WTC11 (cell line): ENCODE measurements at regions not wholly inside any gene's neighbourhood (a gene's known extent, or its start where the extent isn't known, plus 50 kb on each side); places are given as distances from the start of the nearest gene placed in this dataset.

Experiments used
- ATAC-seq: fragments of 200-7000 bp; cut with Tn5 transposase; 2 replicates; pipeline ENCODE4 v1.10.0; 2021; ENCODE audit warnings: mild to moderate bottlenecking, moderate library complexity
- CTCF ChIA-PET: fragments of 300-600 bp; sonication (Branson Sonifier 250); formaldehyde crosslinking; loops from one replicate; lab custom pipeline; 2021; ENCODE audit warnings: antibody characterized with exemption; lab: Charles Lee
- POLR2A ChIA-PET: fragments of 350-600 bp; sonication (Branson Sonifier 250); formaldehyde crosslinking; loops from one replicate; lab custom pipeline; 2021; ENCODE audit warnings: antibody characterized with exemption; lab: Charles Lee
- DNase-seq: peaks from one replicate; pipeline ENCODE4 v3.0.0; 2021; ENCODE audit warnings: low spot score
- H3K27ac Mint-ChIP-seq: 2 replicates; pipeline ENCODE4 v1.8.0; 2021; ENCODE audit warnings: mixed read lengths
- H3K27me3 Mint-ChIP-seq: 2 replicates; pipeline ENCODE4 v1.8.0; 2021; ENCODE audit warnings: low read depth, mild to moderate bottlenecking, moderate library complexity, mixed read lengths
- H3K36me3 Mint-ChIP-seq: 2 replicates; pipeline ENCODE4 v1.8.0; 2021; ENCODE audit warnings: mixed read lengths
- H3K4me1 Mint-ChIP-seq: 2 replicates; pipeline ENCODE4 v1.8.0; 2022; ENCODE audit warnings: mixed read lengths
- H3K4me3 Mint-ChIP-seq: 2 replicates; pipeline ENCODE4 v1.8.0; 2021; ENCODE audit warnings: mild to moderate bottlenecking, moderate library complexity, mixed read lengths
- H3K9me3 Mint-ChIP-seq: 2 replicates; pipeline ENCODE4 v1.8.0; 2021; ENCODE audit warnings: mixed read lengths
- EMX1 ChIP-seq: fragments of 250-450 bp; sonication (Bioruptor Pico); IDR thresholded peaks from 2 replicates; pipeline ENCODE4 v1.8.0; 2021; ENCODE audit warnings: mild to moderate bottlenecking
- ETV6 ChIP-seq: sonication (generic); formaldehyde crosslinking; IDR thresholded peaks from 2 replicates; pipeline ENCODE4 v1.8.1; 2022; ENCODE audit warnings: mild to moderate bottlenecking, missing genetic modification reagents
- FOXJ3 ChIP-seq: sonication (generic); formaldehyde crosslinking; IDR thresholded peaks from 2 replicates; pipeline ENCODE4 v1.9.0; 2021; ENCODE audit warnings: missing genetic modification reagents, mild to moderate bottlenecking, borderline replicate concordance
- FOXK1 ChIP-seq: sonication (generic); formaldehyde crosslinking; IDR thresholded peaks from 2 replicates; pipeline ENCODE4 v1.8.0; 2022; ENCODE audit warnings: mild to moderate bottlenecking, moderate library complexity, missing genetic modification reagents
- GRHL2 ChIP-seq: fragments of 250-450 bp; sonication (Bioruptor Pico); IDR thresholded peaks from 2 replicates; pipeline ENCODE4 v1.8.0; 2022; ENCODE audit warnings: mild to moderate bottlenecking, moderate library complexity; ENCODE audit not compliant: insufficient replicate concordance, severe bottlenecking
- HMGA2 ChIP-seq: fragments of 250-450 bp; sonication (Bioruptor Pico); IDR thresholded peaks from 2 replicates; pipeline ENCODE4 v1.4.0; 2021; ENCODE audit warnings: mild to moderate bottlenecking, moderate library complexity
- JAZF1 ChIP-seq: fragments of 250-450 bp; sonication (Bioruptor Pico); IDR thresholded peaks from 2 replicates; pipeline ENCODE4 v1.9.0; 2021; ENCODE audit warnings: moderate library complexity, mild to moderate bottlenecking, inconsistent platforms
- MYBL2 ChIP-seq: sonication (generic); formaldehyde crosslinking; IDR thresholded peaks from 2 replicates; pipeline ENCODE4 v1.8.1; 2023; ENCODE audit warnings: mild to moderate bottlenecking, moderate library complexity, missing genetic modification reagents
- NFE2L1 ChIP-seq: sonication (generic); formaldehyde crosslinking; IDR thresholded peaks from 2 replicates; pipeline ENCODE4 v1.8.1; 2023; ENCODE audit warnings: missing genetic modification reagents
- RORB ChIP-seq: fragments of 250-450 bp; sonication (Bioruptor Pico); IDR thresholded peaks from 2 replicates; pipeline ENCODE4 v1.9.0; 2021; ENCODE audit warnings: mild to moderate bottlenecking
- SMAD4 ChIP-seq: sonication (generic); formaldehyde crosslinking; IDR thresholded peaks from 2 replicates; pipeline ENCODE4 v1.8.0; 2022; ENCODE audit warnings: mild to moderate bottlenecking, missing genetic modification reagents
- ZBTB21 ChIP-seq: sonication (generic); formaldehyde crosslinking; IDR thresholded peaks from 2 replicates; pipeline ENCODE4 v1.8.1; 2023; ENCODE audit warnings: mild to moderate bottlenecking, missing genetic modification reagents, borderline replicate concordance
- ZNF121 ChIP-seq: sonication (generic); formaldehyde crosslinking; IDR thresholded peaks from 2 replicates; pipeline ENCODE4 v1.8.0; 2023; ENCODE audit warnings: missing genetic modification reagents
- ZNF138 ChIP-seq: sonication (generic); formaldehyde crosslinking; conservative IDR thresholded peaks from 2 replicates; pipeline ENCODE4 v1.8.1; 2022; ENCODE audit warnings: mild to moderate bottlenecking, moderate library complexity, missing genetic modification reagents
- TF ChIP-seq, protein P1 (sequence below): sonication (generic); formaldehyde crosslinking; conservative IDR thresholded peaks from 2 replicates; pipeline ENCODE4 v1.8.1; 2022; ENCODE audit warnings: mild to moderate bottlenecking, missing genetic modification reagents
- TF ChIP-seq, protein P2 (sequence below): fragments of 250-450 bp; sonication (Bioruptor Pico); IDR thresholded peaks from 2 replicates; pipeline ENCODE4 v1.9.0; 2021; ENCODE audit warnings: mild to moderate bottlenecking, borderline replicate concordance
- TF ChIP-seq, protein P3 (sequence below): sonication (generic); formaldehyde crosslinking; IDR thresholded peaks from 2 replicates; pipeline ENCODE4 v1.8.1; 2022; ENCODE audit warnings: mild to moderate bottlenecking, moderate library complexity, missing genetic modification reagents
- TF ChIP-seq, protein P4 (sequence below): fragments of 250-450 bp; sonication (Bioruptor Pico); IDR thresholded peaks from 2 replicates; pipeline ENCODE4 v1.9.0; 2021; ENCODE audit warnings: moderate library complexity, mild to moderate bottlenecking, inconsistent platforms, borderline replicate concordance
- TF ChIP-seq, protein P5 (sequence below): sonication (generic); formaldehyde crosslinking; IDR thresholded peaks from 2 replicates; pipeline ENCODE4 v1.8.0; 2022; ENCODE audit warnings: missing genetic modification reagents
- TF ChIP-seq, protein P6 (sequence below): sonication (generic); formaldehyde crosslinking; IDR thresholded peaks from 2 replicates; pipeline ENCODE4 v1.8.1; 2023; ENCODE audit warnings: mild to moderate bottlenecking, missing genetic modification reagents, moderate library complexity
- TF ChIP-seq, protein P7 (sequence below): sonication (generic); formaldehyde crosslinking; IDR thresholded peaks from 2 replicates; pipeline ENCODE4 v1.8.1; 2022; ENCODE audit warnings: low read depth, mild to moderate bottlenecking, moderate library complexity, missing genetic modification reagents, borderline replicate concordance

DNA sequence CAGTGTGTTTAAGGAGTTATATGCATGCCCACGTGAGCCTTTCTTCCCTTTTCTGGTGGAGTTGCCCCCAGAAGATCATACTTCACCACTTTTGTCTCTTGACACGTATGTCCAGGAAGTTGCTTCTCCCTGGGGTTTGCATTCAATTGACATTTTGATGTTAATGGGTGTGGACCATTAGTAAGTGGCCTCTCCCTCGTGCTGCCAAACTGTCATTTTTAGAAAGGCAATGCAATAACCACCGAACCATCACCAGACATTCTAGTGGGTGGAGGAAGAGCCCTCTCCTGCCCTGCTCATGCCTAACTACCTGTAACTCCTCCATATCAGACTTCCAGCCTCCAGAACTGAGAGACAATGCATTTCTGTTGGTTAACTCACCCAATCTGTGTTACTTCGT, 290.8 kb downstream of the ATPSCKMT start (continued):
- TF ChIP-seq, protein P1, sequence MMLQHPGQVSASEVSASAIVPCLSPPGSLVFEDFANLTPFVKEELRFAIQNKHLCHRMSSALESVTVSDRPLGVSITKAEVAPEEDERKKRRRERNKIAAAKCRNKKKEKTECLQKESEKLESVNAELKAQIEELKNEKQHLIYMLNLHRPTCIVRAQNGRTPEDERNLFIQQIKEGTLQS (CRISPR knock-in tag) = no peak
- TF ChIP-seq, protein P2, sequence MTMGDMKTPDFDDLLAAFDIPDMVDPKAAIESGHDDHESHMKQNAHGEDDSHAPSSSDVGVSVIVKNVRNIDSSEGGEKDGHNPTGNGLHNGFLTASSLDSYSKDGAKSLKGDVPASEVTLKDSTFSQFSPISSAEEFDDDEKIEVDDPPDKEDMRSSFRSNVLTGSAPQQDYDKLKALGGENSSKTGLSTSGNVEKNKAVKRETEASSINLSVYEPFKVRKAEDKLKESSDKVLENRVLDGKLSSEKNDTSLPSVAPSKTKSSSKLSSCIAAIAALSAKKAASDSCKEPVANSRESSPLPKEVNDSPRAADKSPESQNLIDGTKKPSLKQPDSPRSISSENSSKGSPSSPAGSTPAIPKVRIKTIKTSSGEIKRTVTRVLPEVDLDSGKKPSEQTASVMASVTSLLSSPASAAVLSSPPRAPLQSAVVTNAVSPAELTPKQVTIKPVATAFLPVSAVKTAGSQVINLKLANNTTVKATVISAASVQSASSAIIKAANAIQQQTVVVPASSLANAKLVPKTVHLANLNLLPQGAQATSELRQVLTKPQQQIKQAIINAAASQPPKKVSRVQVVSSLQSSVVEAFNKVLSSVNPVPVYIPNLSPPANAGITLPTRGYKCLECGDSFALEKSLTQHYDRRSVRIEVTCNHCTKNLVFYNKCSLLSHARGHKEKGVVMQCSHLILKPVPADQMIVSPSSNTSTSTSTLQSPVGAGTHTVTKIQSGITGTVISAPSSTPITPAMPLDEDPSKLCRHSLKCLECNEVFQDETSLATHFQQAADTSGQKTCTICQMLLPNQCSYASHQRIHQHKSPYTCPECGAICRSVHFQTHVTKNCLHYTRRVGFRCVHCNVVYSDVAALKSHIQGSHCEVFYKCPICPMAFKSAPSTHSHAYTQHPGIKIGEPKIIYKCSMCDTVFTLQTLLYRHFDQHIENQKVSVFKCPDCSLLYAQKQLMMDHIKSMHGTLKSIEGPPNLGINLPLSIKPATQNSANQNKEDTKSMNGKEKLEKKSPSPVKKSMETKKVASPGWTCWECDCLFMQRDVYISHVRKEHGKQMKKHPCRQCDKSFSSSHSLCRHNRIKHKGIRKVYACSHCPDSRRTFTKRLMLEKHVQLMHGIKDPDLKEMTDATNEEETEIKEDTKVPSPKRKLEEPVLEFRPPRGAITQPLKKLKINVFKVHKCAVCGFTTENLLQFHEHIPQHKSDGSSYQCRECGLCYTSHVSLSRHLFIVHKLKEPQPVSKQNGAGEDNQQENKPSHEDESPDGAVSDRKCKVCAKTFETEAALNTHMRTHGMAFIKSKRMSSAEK (CRISPR knock-in tag) = no peak
- TF ChIP-seq, protein P3, sequence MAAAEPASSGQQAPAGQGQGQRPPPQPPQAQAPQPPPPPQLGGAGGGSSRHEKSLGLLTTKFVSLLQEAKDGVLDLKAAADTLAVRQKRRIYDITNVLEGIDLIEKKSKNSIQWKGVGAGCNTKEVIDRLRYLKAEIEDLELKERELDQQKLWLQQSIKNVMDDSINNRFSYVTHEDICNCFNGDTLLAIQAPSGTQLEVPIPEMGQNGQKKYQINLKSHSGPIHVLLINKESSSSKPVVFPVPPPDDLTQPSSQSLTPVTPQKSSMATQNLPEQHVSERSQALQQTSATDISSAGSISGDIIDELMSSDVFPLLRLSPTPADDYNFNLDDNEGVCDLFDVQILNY (CRISPR knock-in tag) = no peak
- TF ChIP-seq ZBTB21 (CRISPR knock-in tag) = no peak

DNA sequence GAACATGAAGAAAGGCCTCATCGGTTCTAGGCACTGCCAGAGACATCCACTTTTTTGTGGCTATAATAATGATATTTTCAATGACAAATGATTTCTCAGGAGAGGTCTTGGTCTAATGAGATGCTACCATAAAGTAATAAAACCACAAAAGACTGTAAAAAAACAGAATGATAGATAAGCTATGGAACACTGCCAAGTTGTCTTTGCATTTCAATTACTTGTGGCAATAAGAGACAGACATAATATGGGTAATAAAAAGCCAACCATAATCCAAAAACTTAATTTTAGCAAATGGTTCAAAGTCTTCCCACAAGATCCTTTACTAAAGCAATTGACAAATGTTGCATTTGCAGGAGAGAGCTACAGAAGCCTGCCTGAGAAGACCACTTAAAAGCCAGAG, 292.5 kb downstream of the ATPSCKMT start:
- TF ChIP-seq, protein P4, sequence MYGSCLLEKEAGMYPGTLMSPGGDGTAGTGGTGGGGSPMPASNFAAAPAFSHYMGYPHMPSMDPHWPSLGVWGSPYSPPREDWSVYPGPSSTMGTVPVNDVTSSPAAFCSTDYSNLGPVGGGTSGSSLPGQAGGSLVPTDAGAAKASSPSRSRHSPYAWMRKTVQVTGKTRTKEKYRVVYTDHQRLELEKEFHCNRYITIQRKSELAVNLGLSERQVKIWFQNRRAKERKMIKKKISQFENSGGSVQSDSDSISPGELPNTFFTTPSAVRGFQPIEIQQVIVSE (CRISPR knock-in tag) = no peak
- no peak for TF ChIP-seq FOXJ3 (CRISPR knock-in tag)
- Mint-ChIP-seq H3K27ac (no peak overlapping the region), H3K4me1 (peaks cover 20% of the 10 kb centered on the region), H3K27me3 (no peaks in the 10 kb centered on the region), H3K9me3 (peaks cover 28% of the 10 kb centered on the region), H3K4me3 (no peak overlapping the region), H3K36me3 (peaks cover 2% of the 10 kb centered on the region; the same call in 1 of the 2 replicates)
- DNase-seq (no peak), ATAC-seq (no peak)
- ChIA-PET POLR2A (no interaction called here), CTCF (no interaction called here)

DNA sequence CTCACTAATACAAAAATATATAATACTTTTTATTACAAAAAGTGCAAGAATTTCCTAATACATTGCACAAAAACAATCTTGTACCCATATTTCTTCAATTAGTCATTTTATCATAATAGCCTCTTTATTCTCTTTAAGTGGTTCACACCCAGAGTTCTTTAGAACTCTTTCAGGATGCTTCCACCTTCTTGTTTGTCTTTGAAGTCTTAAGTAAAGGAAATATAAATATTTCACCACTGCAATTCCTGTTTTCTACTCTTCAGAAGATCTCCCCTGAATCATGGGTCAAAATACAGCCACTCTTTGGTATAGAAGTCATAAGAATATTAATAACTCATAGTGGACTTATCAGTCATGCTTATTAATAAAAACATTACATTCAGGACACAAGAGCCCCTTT, 293.0 kb downstream of the ATPSCKMT start:
- POLR2A ChIA-PET = no interaction called here
- TF ChIP-seq EMX1 (CRISPR knock-in tag) = no peak
- no peak for TF ChIP-seq SMAD4 (CRISPR knock-in tag)
- no peak for TF ChIP-seq HMGA2
- no peak for TF ChIP-seq NFE2L1 (CRISPR knock-in tag)
- no peak for TF ChIP-seq ZNF121 (CRISPR knock-in tag)
- TF ChIP-seq, protein P3 (CRISPR knock-in tag) = no peak
- TF ChIP-seq, protein P5, sequence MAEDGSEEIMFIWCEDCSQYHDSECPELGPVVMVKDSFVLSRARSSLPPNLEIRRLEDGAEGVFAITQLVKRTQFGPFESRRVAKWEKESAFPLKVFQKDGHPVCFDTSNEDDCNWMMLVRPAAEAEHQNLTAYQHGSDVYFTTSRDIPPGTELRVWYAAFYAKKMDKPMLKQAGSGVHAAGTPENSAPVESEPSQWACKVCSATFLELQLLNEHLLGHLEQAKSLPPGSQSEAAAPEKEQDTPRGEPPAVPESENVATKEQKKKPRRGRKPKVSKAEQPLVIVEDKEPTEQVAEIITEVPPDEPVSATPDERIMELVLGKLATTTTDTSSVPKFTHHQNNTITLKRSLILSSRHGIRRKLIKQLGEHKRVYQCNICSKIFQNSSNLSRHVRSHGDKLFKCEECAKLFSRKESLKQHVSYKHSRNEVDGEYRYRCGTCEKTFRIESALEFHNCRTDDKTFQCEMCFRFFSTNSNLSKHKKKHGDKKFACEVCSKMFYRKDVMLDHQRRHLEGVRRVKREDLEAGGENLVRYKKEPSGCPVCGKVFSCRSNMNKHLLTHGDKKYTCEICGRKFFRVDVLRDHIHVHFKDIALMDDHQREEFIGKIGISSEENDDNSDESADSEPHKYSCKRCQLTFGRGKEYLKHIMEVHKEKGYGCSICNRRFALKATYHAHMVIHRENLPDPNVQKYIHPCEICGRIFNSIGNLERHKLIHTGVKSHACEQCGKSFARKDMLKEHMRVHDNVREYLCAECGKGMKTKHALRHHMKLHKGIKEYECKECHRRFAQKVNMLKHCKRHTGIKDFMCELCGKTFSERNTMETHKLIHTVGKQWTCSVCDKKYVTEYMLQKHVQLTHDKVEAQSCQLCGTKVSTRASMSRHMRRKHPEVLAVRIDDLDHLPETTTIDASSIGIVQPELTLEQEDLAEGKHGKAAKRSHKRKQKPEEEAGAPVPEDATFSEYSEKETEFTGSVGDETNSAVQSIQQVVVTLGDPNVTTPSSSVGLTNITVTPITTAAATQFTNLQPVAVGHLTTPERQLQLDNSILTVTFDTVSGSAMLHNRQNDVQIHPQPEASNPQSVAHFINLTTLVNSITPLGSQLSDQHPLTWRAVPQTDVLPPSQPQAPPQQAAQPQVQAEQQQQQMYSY = no peak
- TF ChIP-seq, protein P6, sequence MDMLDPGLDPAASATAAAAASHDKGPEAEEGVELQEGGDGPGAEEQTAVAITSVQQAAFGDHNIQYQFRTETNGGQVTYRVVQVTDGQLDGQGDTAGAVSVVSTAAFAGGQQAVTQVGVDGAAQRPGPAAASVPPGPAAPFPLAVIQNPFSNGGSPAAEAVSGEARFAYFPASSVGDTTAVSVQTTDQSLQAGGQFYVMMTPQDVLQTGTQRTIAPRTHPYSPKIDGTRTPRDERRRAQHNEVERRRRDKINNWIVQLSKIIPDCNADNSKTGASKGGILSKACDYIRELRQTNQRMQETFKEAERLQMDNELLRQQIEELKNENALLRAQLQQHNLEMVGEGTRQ (CRISPR knock-in tag) = no peak
- no peak for TF ChIP-seq ZBTB21 (CRISPR knock-in tag)
- TF ChIP-seq MYBL2 (CRISPR knock-in tag) = no peak
- TF ChIP-seq, protein P7, sequence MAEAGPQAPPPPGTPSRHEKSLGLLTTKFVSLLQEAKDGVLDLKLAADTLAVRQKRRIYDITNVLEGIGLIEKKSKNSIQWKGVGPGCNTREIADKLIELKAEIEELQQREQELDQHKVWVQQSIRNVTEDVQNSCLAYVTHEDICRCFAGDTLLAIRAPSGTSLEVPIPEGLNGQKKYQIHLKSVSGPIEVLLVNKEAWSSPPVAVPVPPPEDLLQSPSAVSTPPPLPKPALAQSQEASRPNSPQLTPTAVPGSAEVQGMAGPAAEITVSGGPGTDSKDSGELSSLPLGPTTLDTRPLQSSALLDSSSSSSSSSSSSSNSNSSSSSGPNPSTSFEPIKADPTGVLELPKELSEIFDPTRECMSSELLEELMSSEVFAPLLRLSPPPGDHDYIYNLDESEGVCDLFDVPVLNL (CRISPR knock-in tag) = no peak
- TF ChIP-seq GRHL2 = no peak
- no peak for TF ChIP-seq RORB (CRISPR knock-in tag)
- no peak for TF ChIP-seq FOXK1 (CRISPR knock-in tag)
- no peak for TF ChIP-seq JAZF1 (CRISPR knock-in tag)
- TF ChIP-seq ETV6 (CRISPR knock-in tag) = no peak
- TF ChIP-seq ZNF138 (CRISPR knock-in tag) = no peak

More for the DNA sequence above, 293.0 kb downstream of the ATPSCKMT start:
- Mint-ChIP-seq H3K27me3 (no peaks in the 10 kb centered on the region), H3K4me1 (peaks cover 20% of the 10 kb centered on the region), H3K9me3 (peaks cover 25% of the 10 kb centered on the region), H3K27ac (no peak overlapping the region), H3K4me3 (no peak overlapping the region), H3K36me3 (peaks cover 2% of the 10 kb centered on the region; the same call in 1 of the 2 replicates)
- CTCF ChIA-PET = no interaction called here
- ATAC-seq (no peak), DNase-seq (no peak)
